HG03565 (cell line): ENCODE measurements at regions not wholly inside any gene's neighbourhood (a gene's known extent, or its start where the extent isn't known, plus 50 kb on each side); places are given as distances from the start of the nearest gene placed in this dataset.
"Not testable (repeated sequence)": the region's sequence is repeated elsewhere in the genome, so short reads cannot be mapped to it uniquely, and the experiment has no call there.

Experiments
- ATAC-seq: cut with Tn5 transposase; IDR thresholded peaks from one replicate; pipeline ENCODE4 v1.9.1; 2021; ENCODE audit warnings: mild to moderate bottlenecking, moderate library complexity; ENCODE audit not compliant: unreplicated experiment

DNA sequence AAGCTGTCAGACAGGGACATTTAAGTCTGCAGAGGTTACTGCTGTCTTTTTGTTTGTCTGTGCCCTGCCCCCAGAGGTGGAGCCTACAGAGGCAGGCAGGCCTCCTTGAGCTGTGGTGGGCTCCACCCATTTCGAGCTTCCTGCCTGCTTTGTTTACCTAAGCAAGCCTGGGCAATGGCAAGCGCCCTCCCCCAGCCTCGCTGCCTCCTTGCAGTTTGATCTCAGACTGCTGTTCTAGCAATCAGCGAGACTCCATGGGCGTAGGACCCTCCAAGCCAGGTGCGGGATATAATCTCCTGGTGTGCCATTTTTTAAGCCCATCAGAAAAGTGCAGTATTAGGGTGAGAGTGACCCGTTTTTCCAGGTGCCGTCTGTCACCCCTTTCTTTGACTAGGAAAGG, 53.6 kb upstream of the EDA2R start:
- ATAC-seq = not testable (repeated sequence)
